GM10248 (cell line): ENCODE measurements at regions not wholly inside any gene's neighbourhood (a gene's known extent, or its start where the extent isn't known, plus 50 kb on each side); places are given as distances from the start of the nearest gene placed in this dataset.

ENCODE experiments used
- CTCF ChIA-PET: fragments of 300-600 bp; sonication (Branson Sonifier 250); formaldehyde crosslinking; extraction: SDS; loops from one replicate; lab custom pipeline; 2021; ENCODE audit warnings: antibody characterized with exemption; lab: Yijun Ruan, JAX
- POLR2A ChIA-PET: fragments of 350-650 bp; sonication (Branson Sonifier 250); formaldehyde crosslinking; extraction: SDS; loops from one replicate; lab custom pipeline; 2020; ENCODE audit warnings: antibody characterized with exemption; lab: Yijun Ruan, JAX
- DNase-seq: peaks from one replicate; pipeline ENCODE4 v3.0.0; 2012; ENCODE audit errors: extremely low spot score
- TF ChIP-seq, protein P1 (sequence below): IDR thresholded peaks from 2 replicates; pipeline ENCODE4 v1.5.1; 2012; ENCODE audit warnings: mild to moderate bottlenecking, low read depth; ENCODE audit errors: extremely low read depth, missing control alignments, control extremely low read depth

GRCh38 chr3:127133971-127134370, 59.0 kb upstream of the PRR23E start:
- no peak for DNase-seq
- TF ChIP-seq, protein P1, sequence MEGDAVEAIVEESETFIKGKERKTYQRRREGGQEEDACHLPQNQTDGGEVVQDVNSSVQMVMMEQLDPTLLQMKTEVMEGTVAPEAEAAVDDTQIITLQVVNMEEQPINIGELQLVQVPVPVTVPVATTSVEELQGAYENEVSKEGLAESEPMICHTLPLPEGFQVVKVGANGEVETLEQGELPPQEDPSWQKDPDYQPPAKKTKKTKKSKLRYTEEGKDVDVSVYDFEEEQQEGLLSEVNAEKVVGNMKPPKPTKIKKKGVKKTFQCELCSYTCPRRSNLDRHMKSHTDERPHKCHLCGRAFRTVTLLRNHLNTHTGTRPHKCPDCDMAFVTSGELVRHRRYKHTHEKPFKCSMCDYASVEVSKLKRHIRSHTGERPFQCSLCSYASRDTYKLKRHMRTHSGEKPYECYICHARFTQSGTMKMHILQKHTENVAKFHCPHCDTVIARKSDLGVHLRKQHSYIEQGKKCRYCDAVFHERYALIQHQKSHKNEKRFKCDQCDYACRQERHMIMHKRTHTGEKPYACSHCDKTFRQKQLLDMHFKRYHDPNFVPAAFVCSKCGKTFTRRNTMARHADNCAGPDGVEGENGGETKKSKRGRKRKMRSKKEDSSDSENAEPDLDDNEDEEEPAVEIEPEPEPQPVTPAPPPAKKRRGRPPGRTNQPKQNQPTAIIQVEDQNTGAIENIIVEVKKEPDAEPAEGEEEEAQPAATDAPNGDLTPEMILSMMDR: no peak
- POLR2A ChIA-PET: no interaction called here
- CTCF ChIA-PET: interaction anchor here (0.9 kb wide), 1 partner anchor 10 kb away, joined by 3 read pairs; no protein-coding TSS in a partner anchor

- TF ChIP-seq, protein P1: no peak
- CTCF ChIA-PET: interaction anchor here (0.9 kb wide), 1 partner anchor 9 kb away, joined by 3 read pairs; no protein-coding TSS in a partner anchor
- POLR2A ChIA-PET: no interaction called here
- no peak for DNase-seq
These were observed 58.5 kb upstream of the PRR23E start for GRCh38 chr3:127134466-127134865.

GRCh38 chr3:127134887-127135240, 58.1 kb upstream of the PRR23E start:
- POLR2A ChIA-PET: no interaction called here

GRCh38 chr3:127135241-127136023, 57.5 kb upstream of the PRR23E start:
- TF ChIP-seq, protein P1: no peak
- ChIA-PET CTCF (no interaction called here), POLR2A (no interaction called here)
- DNase-seq: no peak

More at GRCh38 chr3:127134887-127135240, 58.1 kb upstream of the PRR23E start:
- CTCF ChIA-PET: no interaction called here
- TF ChIP-seq, protein P1: no peak
- no peak for DNase-seq

- ChIA-PET POLR2A (no interaction called here), CTCF (no interaction called here)
- TF ChIP-seq, protein P1: no peak
- no peak for DNase-seq
These were observed 56.8 kb upstream of the PRR23E start for GRCh38 chr3:127136024-127136600.

GRCh38 chr3:127136706-127137105, 56.2 kb upstream of the PRR23E start:
- TF ChIP-seq, protein P1: no peak
- ChIA-PET CTCF (no interaction called here), POLR2A (no interaction called here)

More at GRCh38 chr3:127136706-127137105, 56.2 kb upstream of the PRR23E start:
- no peak for DNase-seq
